Liver (tissue), 7 donors: ENCODE measurements at regions not wholly inside any gene's neighbourhood (a gene's known extent, or its start where the extent isn't known, plus 50 kb on each side); places are given as distances from the start of the nearest gene placed in this dataset.

Experiments used
- DNase-seq: peaks from one replicate; pipeline ENCODE4 v3.0.0-alpha.2; 2017; ENCODE audit warnings: low spot score
- H3K27ac ChIP-seq, 2 donors: one replicate each; pipeline ENCODE4 v1.7.0; 2013; ENCODE audit warnings: inconsistent platforms in 2 of 2, low read length in 2 of 2, control low read depth in 1 of 2, low read depth in 1 of 2, mild to moderate bottlenecking in 1 of 2
- H3K27me3 ChIP-seq, 4 donors: one replicate each; pipeline versions ENCODE4 v1.6.1 to v1.7.0; 2013; ENCODE audit warnings: low read length in 3 of 4, inconsistent platforms in 1 of 4, mild to moderate bottlenecking in 1 of 4, moderate library complexity in 1 of 4; ENCODE audit not compliant: control insufficient read depth in 4 of 4, insufficient read depth in 4 of 4
- H3K36me3 ChIP-seq, 4 donors: one replicate each; pipeline versions ENCODE4 v1.6.1 to v1.7.0; 2013; ENCODE audit warnings: low read length in 3 of 4, mild to moderate bottlenecking in 3 of 4, low read depth in 1 of 4, moderate library complexity in 1 of 4; ENCODE audit not compliant: control insufficient read depth in 4 of 4, insufficient read depth in 3 of 4
- H3K4me1 ChIP-seq, 4 donors: one replicate each; pipeline versions ENCODE4 v1.6.1 to v1.7.0; 2013; ENCODE audit warnings: low read length in 3 of 4, mild to moderate bottlenecking in 3 of 4, moderate library complexity in 1 of 4; ENCODE audit not compliant: control insufficient read depth in 4 of 4, insufficient read depth in 4 of 4
- H3K4me3 ChIP-seq, 3 donors: one replicate each; pipeline versions ENCODE4 v1.6.1 to v1.7.0; 2013; ENCODE audit warnings: low read length in 3 of 3, control low read depth in 1 of 3, low read depth in 1 of 3, mild to moderate bottlenecking in 1 of 3
- H3K9ac ChIP-seq, 2 donors: one replicate each; pipeline ENCODE4 v1.7.0; 2013; ENCODE audit warnings: low read length in 2 of 2, mild to moderate bottlenecking in 2 of 2, moderate library complexity in 2 of 2, control low read depth in 1 of 2, low read depth in 1 of 2
- H3K9me3 ChIP-seq, 4 donors: one replicate each; pipeline versions ENCODE4 v1.6.1 to v1.7.0; 2013; ENCODE audit warnings: low read length in 3 of 4; ENCODE audit not compliant: control insufficient read depth in 4 of 4
- ATF3 ChIP-seq: IDR thresholded peaks from 2 replicates; pipeline ENCODE4 v1.6.1; 2016; ENCODE audit warnings: antibody characterized with exemption
- EGR1 ChIP-seq, 2 donors: IDR thresholded peaks; 2 replicates each; pipeline ENCODE4 v1.6.1; 2016 to 2018; ENCODE audit warnings: antibody characterized with exemption in 2 of 2, low read depth in 2 of 2
- FOXA2 ChIP-seq: IDR thresholded peaks from 2 replicates; pipeline ENCODE4 v1.6.1; 2016; ENCODE audit warnings: antibody characterized with exemption
- GABPA ChIP-seq, 2 donors: IDR thresholded peaks in 1 of 2; conservative IDR thresholded peaks in 1 of 2; 2 replicates each; pipeline ENCODE4 v1.6.1; 2016; ENCODE audit warnings: antibody characterized with exemption in 2 of 2, mild to moderate bottlenecking in 1 of 2, moderate library complexity in 1 of 2
- HNF4A ChIP-seq, 2 donors: conservative IDR thresholded peaks; 2 replicates each; pipeline ENCODE4 v1.6.1; 2016; ENCODE audit warnings: antibody characterized with exemption in 2 of 2, mild to moderate bottlenecking in 2 of 2
- JUND ChIP-seq, 2 donors: IDR thresholded peaks; 2 replicates each; pipeline ENCODE4 v1.6.1; 2016; ENCODE audit warnings: antibody characterized with exemption in 2 of 2
- MAX ChIP-seq: IDR thresholded peaks from 2 replicates; pipeline ENCODE4 v1.6.1; 2016; ENCODE audit warnings: antibody characterized with exemption
- NR2F2 ChIP-seq: IDR thresholded peaks from 2 replicates; pipeline ENCODE4 v1.6.1; 2016; ENCODE audit warnings: antibody characterized with exemption
- RXRA ChIP-seq, 2 donors: IDR thresholded peaks; 2 replicates each; pipeline ENCODE4 v1.6.1; 2017 to 2018; ENCODE audit warnings: antibody characterized with exemption in 2 of 2, mild to moderate bottlenecking in 1 of 2
- YY1 ChIP-seq: IDR thresholded peaks from 2 replicates; pipeline ENCODE4 v1.6.1; 2016; ENCODE audit warnings: antibody characterized with exemption, mild to moderate bottlenecking
- WGBS: extraction: QIAGEN DNeasy Blood & Tissue Kit; methylation state at CpG from one replicate; pipeline ENCODE4 v1.1.7; 2013; 5-methylcytosine and 5-hydroxymethylcytosine counted together
- TF ChIP-seq, protein P1 (sequence below): IDR thresholded peaks from 2 replicates; pipeline ENCODE4 v1.6.1; 2016; ENCODE audit warnings: antibody characterized with exemption
- TF ChIP-seq, protein P2 (sequence below): IDR thresholded peaks from 2 replicates; pipeline ENCODE4 v1.6.1; 2016; ENCODE audit warnings: antibody characterized with exemption, mild to moderate bottlenecking
- donor health status: healthy.
- donor health status: healthy.
- donor health status: healthy.
- donor health status: healthy.

- Histone ChIP-seq H3K36me3 (no peaks in the 10 kb centered on the region), H3K27me3 (no peaks in the 10 kb centered on the region), H3K27ac (no peak overlapping the region), H3K4me3 (no peak overlapping the region), H3K9me3 (no peaks in the 10 kb centered on the region), H3K9ac (no peak overlapping the region), H3K4me1 (no peaks in the 10 kb centered on the region)
- DNase-seq, result no peak
- 86% methylated on average over 4 of the region's 4 CpGs for WGBS
- TF ChIP-seq MAX, result no peak
Observed at GRCh38 chr14:36465178-36465577, 54.9 kb downstream of the NKX2-1 start.

GRCh38 chr14:36462890-36463289, 57.1 kb downstream of the NKX2-1 start:
- no peak for TF ChIP-seq JUND (IDR thresholded peaks at IDR 0.05)
- TF ChIP-seq HNF4A (conservative IDR thresholded peaks at IDR 0.05), result peak; percentile 4 to 10
- TF ChIP-seq, protein P1, sequence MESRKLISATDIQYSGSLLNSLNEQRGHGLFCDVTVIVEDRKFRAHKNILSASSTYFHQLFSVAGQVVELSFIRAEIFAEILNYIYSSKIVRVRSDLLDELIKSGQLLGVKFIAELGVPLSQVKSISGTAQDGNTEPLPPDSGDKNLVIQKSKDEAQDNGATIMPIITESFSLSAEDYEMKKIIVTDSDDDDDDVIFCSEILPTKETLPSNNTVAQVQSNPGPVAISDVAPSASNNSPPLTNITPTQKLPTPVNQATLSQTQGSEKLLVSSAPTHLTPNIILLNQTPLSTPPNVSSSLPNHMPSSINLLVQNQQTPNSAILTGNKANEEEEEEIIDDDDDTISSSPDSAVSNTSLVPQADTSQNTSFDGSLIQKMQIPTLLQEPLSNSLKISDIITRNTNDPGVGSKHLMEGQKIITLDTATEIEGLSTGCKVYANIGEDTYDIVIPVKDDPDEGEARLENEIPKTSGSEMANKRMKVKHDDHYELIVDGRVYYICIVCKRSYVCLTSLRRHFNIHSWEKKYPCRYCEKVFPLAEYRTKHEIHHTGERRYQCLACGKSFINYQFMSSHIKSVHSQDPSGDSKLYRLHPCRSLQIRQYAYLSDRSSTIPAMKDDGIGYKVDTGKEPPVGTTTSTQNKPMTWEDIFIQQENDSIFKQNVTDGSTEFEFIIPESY, result no peak
- TF ChIP-seq ATF3, result no peak
- no peaks in the 10 kb centered on the region for H3K9me3 ChIP-seq

GRCh38 chr14:36455241-36455627, 64.8 kb downstream of the NKX2-1 start:
- no peak for TF ChIP-seq FOXA2
- no peak for TF ChIP-seq ATF3
- no peak for TF ChIP-seq EGR1 (IDR thresholded peaks at IDR 0.05; ENCODE audit: low read depth in 2 of 2)
- TF ChIP-seq MAX, result no peak
- no peak for TF ChIP-seq YY1
- no peak for TF ChIP-seq GABPA (IDR thresholded peaks at IDR 0.05 in 1 of 2, conservative IDR thresholded peaks at IDR 0.05 in 1 of 2)
- no peak for TF ChIP-seq RXRA (IDR thresholded peaks at IDR 0.05)
- TF ChIP-seq, protein P2, sequence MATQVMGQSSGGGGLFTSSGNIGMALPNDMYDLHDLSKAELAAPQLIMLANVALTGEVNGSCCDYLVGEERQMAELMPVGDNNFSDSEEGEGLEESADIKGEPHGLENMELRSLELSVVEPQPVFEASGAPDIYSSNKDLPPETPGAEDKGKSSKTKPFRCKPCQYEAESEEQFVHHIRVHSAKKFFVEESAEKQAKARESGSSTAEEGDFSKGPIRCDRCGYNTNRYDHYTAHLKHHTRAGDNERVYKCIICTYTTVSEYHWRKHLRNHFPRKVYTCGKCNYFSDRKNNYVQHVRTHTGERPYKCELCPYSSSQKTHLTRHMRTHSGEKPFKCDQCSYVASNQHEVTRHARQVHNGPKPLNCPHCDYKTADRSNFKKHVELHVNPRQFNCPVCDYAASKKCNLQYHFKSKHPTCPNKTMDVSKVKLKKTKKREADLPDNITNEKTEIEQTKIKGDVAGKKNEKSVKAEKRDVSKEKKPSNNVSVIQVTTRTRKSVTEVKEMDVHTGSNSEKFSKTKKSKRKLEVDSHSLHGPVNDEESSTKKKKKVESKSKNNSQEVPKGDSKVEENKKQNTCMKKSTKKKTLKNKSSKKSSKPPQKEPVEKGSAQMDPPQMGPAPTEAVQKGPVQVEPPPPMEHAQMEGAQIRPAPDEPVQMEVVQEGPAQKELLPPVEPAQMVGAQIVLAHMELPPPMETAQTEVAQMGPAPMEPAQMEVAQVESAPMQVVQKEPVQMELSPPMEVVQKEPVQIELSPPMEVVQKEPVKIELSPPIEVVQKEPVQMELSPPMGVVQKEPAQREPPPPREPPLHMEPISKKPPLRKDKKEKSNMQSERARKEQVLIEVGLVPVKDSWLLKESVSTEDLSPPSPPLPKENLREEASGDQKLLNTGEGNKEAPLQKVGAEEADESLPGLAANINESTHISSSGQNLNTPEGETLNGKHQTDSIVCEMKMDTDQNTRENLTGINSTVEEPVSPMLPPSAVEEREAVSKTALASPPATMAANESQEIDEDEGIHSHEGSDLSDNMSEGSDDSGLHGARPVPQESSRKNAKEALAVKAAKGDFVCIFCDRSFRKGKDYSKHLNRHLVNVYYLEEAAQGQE, result no peak
- no peak for TF ChIP-seq NR2F2
- Histone ChIP-seq H3K9me3 (no peaks in the 10 kb centered on the region), H3K27ac (no peak overlapping the region), H3K4me3 (no peak overlapping the region), H3K27me3 (no peaks in the 10 kb centered on the region), H3K36me3 (no peaks in the 10 kb centered on the region), H3K4me1 (peaks cover 0 to 13% (median 2%) of the 10 kb centered on the region in 4 donors), H3K9ac (no peak overlapping the region)
- DNase-seq, result no peak
- WGBS, result 75% methylated on average over 2 of the region's 2 CpGs

More at GRCh38 chr14:36462890-36463289, 57.1 kb downstream of the NKX2-1 start:
- Histone ChIP-seq H3K27ac (no peak overlapping the region), H3K9ac (no peak overlapping the region), H3K27me3 (no peaks in the 10 kb centered on the region), H3K4me1 (peaks cover 0 to 2% (median 0%) of the 10 kb centered on the region in 4 donors), H3K36me3 (no peaks in the 10 kb centered on the region), H3K4me3 (no peak overlapping the region)
- 92% methylated on average over 1 of the region's 1 CpG for WGBS
- no peak for DNase-seq
